ENCODE measurements at regions not wholly inside any gene's neighbourhood (a gene's known extent, or its start where the extent isn't known, plus 50 kb on each side); places are given as distances from the start of the nearest gene placed in this dataset.

- H3K14ac ChIP-seq (replicated peaks; ENCODE audit: low read depth, low read length), result no peak overlapping the region
- no peaks in the 10 kb centered on the region for H3K9me1 ChIP-seq (ENCODE audit: insufficient read depth, low read length)
- no peaks in the 10 kb centered on the region for H3K36me3 ChIP-seq (ENCODE audit: control insufficient read depth, insufficient read depth, low read length)
- no peak overlapping the region for H2BK20ac ChIP-seq (ENCODE audit: low read depth, low read length)
- in situ Hi-C loops (cut with MboI; ENCODE audit: low sequenced_read_pairs) (no loop called here), dilution Hi-C loops (cut with HindIII; ENCODE audit: low sequenced_read_pairs, unreplicated experiment) (no loop called here), intact Hi-C loops (cut with micrococcal nuclease) (no loop called here)
- no TSS peak for BruUV-seq (replicated peaks)
- H3K56ac ChIP-seq (ENCODE audit: extremely low read depth, insufficient read depth, low read length), result no peak overlapping the region
- WGBS, 2 experiments (ENCODE audit: extremely low coverage in 2 of 2, insufficient read length in 1 of 2), result no CpG with 5 or more reads among the region's 3 CpGs
- no peak overlapping the region for H2AFZ ChIP-seq (replicated peaks; ENCODE audit: low read length, poor library complexity)
- POLR2A ChIA-PET (ENCODE audit: unreplicated experiment), result no interaction called here
- no peak overlapping the region for H2BK5ac ChIP-seq (ENCODE audit: low read depth, low read length, poor library complexity, severe bottlenecking)
- H3K27ac ChIP-seq (ENCODE audit: insufficient read depth, low read length), result no peak overlapping the region
- H3K79me1 ChIP-seq (ENCODE audit: low read depth in 1 of 2, low read length in 2 of 2), result no peaks in the 10 kb centered on the region
- H4K91ac ChIP-seq (ENCODE audit: insufficient read depth, low read depth, low read length), result no peak overlapping the region
- DNase-seq (no peak), ATAC-seq (ENCODE audit: low read depth) (no peak)
- no peak overlapping the region for H4K8ac ChIP-seq (ENCODE audit: low read depth in 2 of 2, low read length in 2 of 2)
- no peak for TF ChIP-seq RAD21 (IDR thresholded peaks at IDR 0.05; ENCODE audit: low read length)
- no peak for TF ChIP-seq MAZ (IDR thresholded peaks at IDR 0.05; ENCODE audit: borderline replicate concordance, low read depth, low read length)
- no peak for TF ChIP-seq MXI1 (IDR thresholded peaks at IDR 0.05; ENCODE audit: borderline replicate concordance, low read depth, low read length)
- TF ChIP-seq POLR2A (IDR thresholded peaks at IDR 0.05; ENCODE audit: low read depth, low read length), result no peak
- no peak for TF ChIP-seq CTCF (conservative IDR thresholded peaks at IDR 0.05; ENCODE audit: low read depth, low read length)
- no peak for TF ChIP-seq SMC3 (IDR thresholded peaks at IDR 0.05; ENCODE audit: low read depth, low read length)
- no peak for TF ChIP-seq RCOR1 (IDR thresholded peaks at IDR 0.05; ENCODE audit: insufficient replicate concordance, low read length)
- TF ChIP-seq CEBPB (IDR thresholded peaks at IDR 0.05; ENCODE audit: low read depth, low read length), result no peak
- no peak for TF ChIP-seq ELK1 (IDR thresholded peaks at IDR 0.05; ENCODE audit: borderline replicate concordance, low read depth, low read length)
- no peaks in the 10 kb centered on the region for H3K4me1 ChIP-seq (ENCODE audit: control insufficient read depth, insufficient read depth, low read length)
- no peaks in the 10 kb centered on the region for H3K27me3 ChIP-seq (ENCODE audit: control insufficient read depth, insufficient read depth, low read length)
- peaks cover 9% of the 10 kb centered on the region for H3K9me3 ChIP-seq (ENCODE audit: control insufficient read depth, insufficient read depth, low read length)
- CTCF ChIA-PET, result no interaction called here
- H2BK15ac ChIP-seq (ENCODE audit: low read depth, low read length), result no peak overlapping the region
- no peak overlapping the region for H2BK120ac ChIP-seq (ENCODE audit: low read depth, low read length)
- H4K5ac ChIP-seq (ENCODE audit: low read depth, low read length), result no peak overlapping the region
- H3K9ac ChIP-seq (ENCODE audit: low read depth, low read length), result no peak overlapping the region
- no peak overlapping the region for H3K4ac ChIP-seq (ENCODE audit: low read depth, low read length)
- no peak overlapping the region for H3K4me3 ChIP-seq (ENCODE audit: insufficient read depth, low read depth, low read length)
- H2AK9ac ChIP-seq (replicated peaks; ENCODE audit: low read depth, low read length, poor library complexity), result no peak overlapping the region
- no peak overlapping the region for H3K18ac ChIP-seq (ENCODE audit: low read depth, low read length)
- no peak overlapping the region for H2AK5ac ChIP-seq (ENCODE audit: low read depth, low read length)
- H4K20me1 ChIP-seq (ENCODE audit: insufficient read depth, low read length), result no peaks in the 10 kb centered on the region
- no peak overlapping the region for H3K4me2 ChIP-seq (ENCODE audit: low read depth, low read length)
- no peak overlapping the region for H3K23ac ChIP-seq (ENCODE audit: low read depth, low read length)
These were observed 187.0 kb upstream of the OPRM1 start for GRCh38 chr6:153852034-153852433.
